Subcutaneous abdominal adipose tissue (tissue), 5 donors: ENCODE measurements at regions not wholly inside any gene's neighbourhood (a gene's known extent, or its start where the extent isn't known, plus 50 kb on each side); places are given as distances from the start of the nearest gene placed in this dataset.
A peak's percentile ranks its signal among the peaks of the same experiment; 100 is the strongest.

Experiments used
- H3K27ac ChIP-seq: one replicate; pipeline ENCODE4 v1.7.0; 2013; ENCODE audit warnings: low read depth, mild to moderate bottlenecking, inconsistent platforms, low read length, moderate library complexity
- H3K27me3 ChIP-seq, 5 donors: one replicate each; pipeline ENCODE4 v1.7.0; 2013; ENCODE audit warnings: low read length in 5 of 5, inconsistent platforms in 1 of 5; ENCODE audit not compliant: control insufficient read depth in 5 of 5, insufficient read depth in 4 of 5
- H3K36me3 ChIP-seq, 5 donors: one replicate each; pipeline ENCODE4 v1.7.0; 2013; ENCODE audit warnings: low read length in 5 of 5; ENCODE audit not compliant: control insufficient read depth in 5 of 5, insufficient read depth in 5 of 5
- H3K4me1 ChIP-seq, 5 donors: one replicate each; pipeline ENCODE4 v1.7.0; 2013; ENCODE audit warnings: low read length in 5 of 5, mild to moderate bottlenecking in 3 of 5, moderate library complexity in 1 of 5; ENCODE audit not compliant: control insufficient read depth in 5 of 5, insufficient read depth in 5 of 5
- H3K4me3 ChIP-seq, 5 donors: one replicate each; pipeline ENCODE4 v1.7.0; 2013; ENCODE audit warnings: low read length in 5 of 5, low read depth in 1 of 5
- H3K9ac ChIP-seq, 5 donors: one replicate each; pipeline ENCODE4 v1.7.0; 2013; ENCODE audit warnings: low read length in 5 of 5, mild to moderate bottlenecking in 4 of 5, moderate library complexity in 3 of 5
- H3K9me3 ChIP-seq, 5 donors: one replicate each; pipeline ENCODE4 v1.7.0; 2013; ENCODE audit warnings: low read length in 5 of 5; ENCODE audit not compliant: control insufficient read depth in 5 of 5
- donor health status: healthy.
- donor health status: healthy.
- donor health status: healthy.
- donor health status: healthy.
- donor health status: healthy.

DNA sequence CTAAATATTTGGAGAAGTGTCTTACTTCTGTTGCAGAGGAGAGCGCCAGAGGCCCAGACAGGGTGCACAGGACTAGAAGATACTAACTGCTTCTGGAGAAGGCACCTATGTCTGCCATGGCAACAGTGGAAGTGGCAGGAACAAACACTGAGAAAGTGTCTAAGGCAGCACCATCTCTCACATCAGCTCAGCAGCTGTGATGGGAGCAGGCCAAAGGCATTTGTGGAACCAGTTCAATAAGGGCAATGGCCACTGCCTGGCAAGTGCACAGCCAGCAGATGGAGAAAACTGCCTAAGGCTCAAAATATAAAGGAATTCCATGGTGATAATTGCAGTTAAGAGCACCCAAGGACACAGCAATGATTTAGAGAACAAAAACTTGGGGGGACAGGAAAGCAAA, 563.0 kb upstream of the CCDC54 start:
- Histone ChIP-seq H3K9me3 (no peaks in the 10 kb centered on the region), H3K27ac (peak overlapping the region; percentile 26), H3K4me1 (peaks cover 2 to 25% (median 17%) of the 10 kb centered on the region in 5 donors), H3K4me3 (peak overlapping the region in 3 of 5 donors; percentile 16 to 51 (median 33)), H3K9ac (no peak overlapping the region), H3K27me3 (no peaks in the 10 kb centered on the region), H3K36me3 (no peaks in the 10 kb centered on the region)

DNA sequence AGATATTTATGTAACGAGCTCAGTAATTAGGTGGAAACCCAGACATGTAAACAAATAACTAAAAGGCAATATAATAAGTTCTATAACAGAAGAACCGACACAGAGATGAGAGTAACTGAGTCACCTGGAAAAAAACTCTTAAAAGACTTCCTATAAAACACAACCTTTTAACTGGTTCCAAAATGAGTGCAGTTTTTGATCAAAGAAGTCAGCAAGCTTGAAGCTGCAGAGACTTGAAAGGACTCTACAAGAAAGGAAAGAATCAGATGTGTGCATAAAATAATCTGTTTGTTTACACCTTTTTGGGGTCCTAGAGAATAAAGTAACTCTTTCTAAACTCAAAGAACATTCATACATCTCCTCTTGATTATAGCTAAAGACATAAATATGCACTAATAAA, 560.4 kb upstream of the CCDC54 start:
- Histone ChIP-seq H3K4me3 (no peak overlapping the region), H3K4me1 (peaks cover 2 to 18% (median 11%) of the 10 kb centered on the region in 5 donors), H3K36me3 (no peaks in the 10 kb centered on the region), H3K27me3 (no peaks in the 10 kb centered on the region), H3K27ac (no peak overlapping the region), H3K9me3 (no peaks in the 10 kb centered on the region), H3K9ac (no peak overlapping the region)

DNA sequence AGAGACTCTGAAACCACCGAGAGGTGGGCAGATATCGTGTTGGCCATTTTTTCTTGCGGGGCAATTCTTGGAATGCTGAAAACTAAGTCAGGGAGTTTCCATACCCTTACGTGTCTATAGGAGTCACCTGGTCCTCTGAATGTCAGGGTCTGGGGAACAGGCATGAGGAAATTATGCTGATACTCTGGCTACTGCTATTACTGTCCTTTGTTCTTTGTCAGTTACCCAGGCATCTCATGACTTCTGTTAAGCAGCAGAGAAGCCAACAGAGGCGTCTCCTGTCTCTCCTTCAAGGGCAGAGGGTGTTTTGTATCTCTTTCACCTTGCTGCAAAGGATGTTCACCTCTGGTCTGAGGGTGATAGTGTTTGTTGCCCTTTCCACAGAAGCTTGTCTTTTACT, 559.5 kb upstream of the CCDC54 start:
- Histone ChIP-seq H3K9me3 (no peaks in the 10 kb centered on the region), H3K27ac (no peak overlapping the region), H3K9ac (no peak overlapping the region)

DNA sequence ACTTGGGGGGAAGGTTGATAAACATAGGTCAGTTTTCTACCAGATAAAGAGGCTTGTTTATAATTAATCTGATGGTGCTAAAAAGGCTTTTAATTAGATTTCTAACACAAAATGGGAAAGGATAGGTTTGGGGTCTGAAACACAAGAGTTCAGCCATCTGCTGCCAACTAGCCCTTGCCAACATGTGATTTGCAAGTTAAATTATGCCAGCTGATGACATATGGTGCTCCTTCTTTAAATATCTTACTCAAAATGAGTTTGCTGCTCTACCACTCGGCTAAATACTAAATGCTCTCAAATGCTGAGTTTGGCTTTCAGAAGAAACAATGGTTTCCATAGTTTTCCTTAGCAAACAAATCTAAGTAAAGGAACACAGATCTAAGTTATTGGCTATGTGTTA, 557.8 kb upstream of the CCDC54 start:
- H3K4me3 ChIP-seq, result no peak overlapping the region
- no peak overlapping the region for H3K27ac ChIP-seq
- H3K36me3 ChIP-seq, result no peaks in the 10 kb centered on the region
- no peaks in the 10 kb centered on the region for H3K9me3 ChIP-seq
- no peaks in the 10 kb centered on the region for H3K27me3 ChIP-seq
- peaks cover 0 to 7% (median 4%) of the 10 kb centered on the region in 5 donors for H3K4me1 ChIP-seq
- no peak overlapping the region for H3K9ac ChIP-seq

More for the DNA sequence above, 559.5 kb upstream of the CCDC54 start:
- Histone ChIP-seq H3K36me3 (no peaks in the 10 kb centered on the region), H3K4me3 (no peak overlapping the region), H3K4me1 (peaks cover 2 to 19% (median 11%) of the 10 kb centered on the region in 5 donors), H3K27me3 (no peaks in the 10 kb centered on the region)

DNA sequence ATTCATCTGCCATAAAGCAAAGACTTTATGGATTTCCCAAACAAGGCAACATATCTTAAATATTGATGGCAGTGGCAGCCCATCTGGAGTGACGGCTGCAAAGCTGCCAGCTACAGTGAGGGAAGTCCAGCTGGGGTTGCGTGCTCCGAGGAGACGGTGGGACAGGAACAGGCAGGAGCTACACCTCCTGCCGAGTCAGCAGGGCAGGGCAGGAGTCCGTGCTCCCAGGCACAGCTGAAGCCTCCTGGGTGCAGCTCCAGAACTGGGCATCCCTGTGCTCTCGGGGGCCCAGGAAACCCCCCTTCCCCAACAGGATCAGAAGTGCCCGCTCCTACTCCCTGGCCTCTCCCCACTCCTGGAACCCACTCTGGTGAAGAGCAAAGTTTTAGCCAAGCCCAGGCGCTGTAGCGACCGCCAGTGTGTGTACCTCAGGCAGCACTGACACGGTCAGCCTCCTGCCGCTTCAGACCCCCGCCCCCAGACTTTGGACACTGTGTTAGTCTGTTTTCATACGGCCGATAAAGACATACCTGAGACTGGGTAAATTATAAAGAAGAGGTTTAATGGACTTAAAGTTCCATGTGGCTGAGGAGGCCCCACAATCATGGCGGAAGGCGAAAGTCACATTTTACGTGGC, 556.4 kb upstream of the CCDC54 start:
- H3K4me1 ChIP-seq, result peaks cover 0 to 12% (median 5%) of the 10 kb centered on the region in 5 donors
- H3K9me3 ChIP-seq, result no peaks in the 10 kb centered on the region
- no peak overlapping the region for H3K9ac ChIP-seq
- no peak overlapping the region for H3K27ac ChIP-seq
- no peaks in the 10 kb centered on the region for H3K36me3 ChIP-seq
- no peaks in the 10 kb centered on the region for H3K27me3 ChIP-seq
- no peak overlapping the region for H3K4me3 ChIP-seq

DNA sequence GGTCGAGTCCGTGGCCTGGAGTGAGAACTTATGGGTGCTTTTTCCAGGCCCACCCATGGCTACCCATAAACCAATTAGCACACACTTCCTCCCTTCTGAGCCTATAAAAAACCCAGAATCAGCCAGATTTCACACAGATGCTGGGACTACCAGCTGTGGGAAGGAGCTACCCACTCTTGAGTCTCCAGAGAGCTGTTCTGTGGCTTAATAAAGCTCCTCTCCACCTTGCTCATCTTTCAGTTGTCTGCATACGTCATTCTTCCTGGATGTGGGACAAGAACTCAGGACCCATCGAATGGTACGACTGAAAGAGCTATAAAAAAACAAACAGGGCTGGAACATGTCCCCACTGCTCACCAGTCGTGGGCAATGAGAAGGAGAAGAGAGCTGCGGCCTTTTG, 555.4 kb upstream of the CCDC54 start:
- Histone ChIP-seq H3K36me3 (no peaks in the 10 kb centered on the region), H3K9ac (no peak overlapping the region), H3K27me3 (no peaks in the 10 kb centered on the region), H3K9me3 (no peaks in the 10 kb centered on the region), H3K4me3 (no peak overlapping the region), H3K27ac (no peak overlapping the region), H3K4me1 (peaks cover 0 to 19% (median 5%) of the 10 kb centered on the region in 5 donors)

DNA sequence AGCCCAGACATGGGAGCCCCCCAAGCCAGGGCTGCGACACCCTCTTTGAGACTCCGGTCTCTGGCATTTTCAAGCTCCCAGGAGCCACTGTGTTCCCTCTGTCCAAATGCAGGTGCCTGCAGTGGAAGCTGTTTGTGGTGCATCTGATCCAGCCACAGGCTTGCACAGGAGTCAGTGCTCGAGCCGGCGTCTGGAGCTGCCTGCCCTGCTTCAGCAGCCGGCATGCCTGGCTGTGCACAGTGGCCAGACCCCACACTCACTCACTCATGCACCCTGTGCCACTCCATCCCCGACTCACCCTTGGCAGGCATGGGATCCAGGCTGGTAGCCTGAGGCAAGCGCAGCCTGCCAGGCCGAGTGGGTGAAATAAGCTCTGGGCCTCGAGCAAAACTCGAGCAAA, 555.0 kb upstream of the CCDC54 start:
- no peak overlapping the region for H3K27ac ChIP-seq
- H3K4me1 ChIP-seq, result peaks cover 0 to 19% (median 5%) of the 10 kb centered on the region in 5 donors
- H3K9me3 ChIP-seq, result no peaks in the 10 kb centered on the region
- H3K9ac ChIP-seq, result no peak overlapping the region
- H3K36me3 ChIP-seq, result no peaks in the 10 kb centered on the region
- no peak overlapping the region for H3K4me3 ChIP-seq
- no peaks in the 10 kb centered on the region for H3K27me3 ChIP-seq

DNA sequence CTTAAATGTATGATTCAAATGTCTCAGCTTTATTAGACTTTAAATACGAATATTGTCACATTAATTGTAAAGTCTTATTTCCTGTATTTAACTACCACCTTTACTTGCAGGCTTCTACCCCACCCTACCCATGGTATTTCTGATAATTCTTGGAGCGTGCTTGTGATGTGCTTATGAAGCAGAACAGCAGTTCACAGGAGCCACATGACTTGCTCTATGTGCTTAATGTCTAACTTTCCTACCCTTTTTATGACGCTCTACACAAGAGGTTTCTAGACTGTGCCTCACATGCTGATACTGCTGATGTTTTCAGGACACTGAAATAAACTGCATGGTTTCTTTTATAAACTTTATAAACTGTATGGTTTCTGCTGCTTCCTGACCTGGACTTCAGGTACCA, 553.5 kb upstream of the CCDC54 start:
- peaks cover 0 to 19% (median 5%) of the 10 kb centered on the region in 5 donors for H3K4me1 ChIP-seq
- no peaks in the 10 kb centered on the region for H3K9me3 ChIP-seq
- H3K4me3 ChIP-seq, result no peak overlapping the region
- no peak overlapping the region for H3K9ac ChIP-seq
- H3K36me3 ChIP-seq, result no peaks in the 10 kb centered on the region
- no peaks in the 10 kb centered on the region for H3K27me3 ChIP-seq
- no peak overlapping the region for H3K27ac ChIP-seq

DNA sequence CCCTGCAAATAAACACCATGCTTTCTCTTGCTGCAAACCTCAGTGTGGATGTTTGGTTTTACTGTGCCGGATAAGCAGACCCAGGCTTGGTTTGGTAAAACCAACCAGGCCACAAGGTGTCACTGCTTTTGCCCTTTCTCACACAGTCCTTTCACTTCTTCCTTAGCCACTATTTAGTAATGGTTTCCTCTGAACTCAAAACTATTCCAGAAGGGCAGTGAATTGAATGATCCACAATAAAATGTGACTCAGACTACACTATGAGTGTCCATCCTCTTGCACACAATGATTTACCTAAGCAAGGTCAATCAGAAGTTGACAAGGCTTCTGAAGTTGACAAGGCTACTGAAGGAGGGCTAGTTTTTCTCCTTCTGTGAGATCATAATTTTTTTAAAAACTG, 552.4 kb upstream of the CCDC54 start:
- Histone ChIP-seq H3K9me3 (no peaks in the 10 kb centered on the region), H3K4me3 (no peak overlapping the region), H3K9ac (no peak overlapping the region), H3K36me3 (no peaks in the 10 kb centered on the region), H3K27me3 (no peaks in the 10 kb centered on the region), H3K4me1 (peaks cover 0 to 19% (median 5%) of the 10 kb centered on the region in 5 donors), H3K27ac (peak overlapping the region; percentile 57)

DNA sequence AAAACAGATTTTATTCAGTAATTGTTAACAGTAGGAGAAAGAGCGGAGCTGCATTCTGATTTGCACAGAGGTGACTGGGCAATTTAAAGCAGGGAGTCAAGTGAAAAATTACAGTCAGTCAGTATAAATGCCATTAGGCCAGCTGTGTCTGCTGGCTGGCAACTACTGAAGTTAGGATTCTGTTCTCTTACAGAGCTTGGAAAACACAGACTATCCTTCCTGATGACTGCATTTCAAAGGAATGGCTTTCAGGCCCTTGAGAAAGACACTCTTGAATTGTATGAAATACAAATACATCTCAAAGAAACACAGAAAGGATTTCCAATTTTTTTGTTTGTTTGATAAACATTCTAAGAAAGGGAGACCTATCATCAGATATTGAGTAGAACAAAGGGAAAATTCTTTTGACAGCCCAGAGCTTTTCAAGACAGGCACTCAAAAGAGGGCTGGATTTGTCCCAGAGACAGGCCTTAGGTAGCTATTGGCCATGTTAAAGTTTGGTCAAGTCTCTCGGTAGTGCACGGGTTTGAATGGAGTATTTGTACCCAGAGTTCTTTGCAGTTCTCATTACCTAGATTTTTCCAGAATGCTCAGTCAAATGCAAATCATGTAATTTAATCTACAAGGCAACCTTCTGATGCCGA, 551.2 kb upstream of the CCDC54 start:
- H3K9ac ChIP-seq, result no peak overlapping the region
- H3K4me3 ChIP-seq, result no peak overlapping the region
- H3K4me1 ChIP-seq, result peaks cover 0 to 19% (median 5%) of the 10 kb centered on the region in 5 donors
- no peaks in the 10 kb centered on the region for H3K9me3 ChIP-seq
- no peaks in the 10 kb centered on the region for H3K27me3 ChIP-seq
- H3K36me3 ChIP-seq, result no peaks in the 10 kb centered on the region
- peak overlapping the region; percentile 57 for H3K27ac ChIP-seq
